MM.1S (cell line): ENCODE measurements at regions not wholly inside any gene's neighbourhood (a gene's known extent, or its start where the extent isn't known, plus 50 kb on each side); places are given as distances from the start of the nearest gene placed in this dataset.

Experiments
- DNase-seq: peaks from one replicate; pipeline ENCODE4 v3.0.0-alpha.2; 2015
- H2AFZ ChIP-seq: fragments of 300-600 bp; sonication (generic); 2 replicates; pipeline ENCODE4 v1.6.0; 2016; ENCODE audit warnings: antibody characterized with exemption, low read length
- H3F3A ChIP-seq: fragments of 300-600 bp; sonication (generic); 2 replicates; pipeline ENCODE4 v1.6.1; 2016; ENCODE audit warnings: mild to moderate bottlenecking, antibody characterized with exemption, low read length, moderate library complexity, mixed read lengths; ENCODE audit not compliant: insufficient read depth
- H3K27ac ChIP-seq: fragments of 300-600 bp; sonication (generic); 2 replicates; pipeline ENCODE4 v1.5.1; 2016; ENCODE audit warnings: mild to moderate bottlenecking, low read length
- H3K27me3 ChIP-seq: fragments of 300-600 bp; sonication (generic); replicated peaks from 2 replicates; pipeline ENCODE4 v1.6.0; 2016; ENCODE audit warnings: low read length; ENCODE audit not compliant: insufficient read depth
- H3K36me3 ChIP-seq: fragments of 300-600 bp; sonication (generic); replicated peaks from 2 replicates; pipeline ENCODE4 v1.6.1; 2016; ENCODE audit warnings: mild to moderate bottlenecking, low read length, mixed read lengths; ENCODE audit not compliant: insufficient read depth
- H3K4me1 ChIP-seq: fragments of 300-600 bp; sonication (generic); 2 replicates; pipeline ENCODE4 v1.6.1; 2016; ENCODE audit warnings: low read length, mixed read lengths
- H3K4me2 ChIP-seq: fragments of 300-600 bp; sonication (generic); 2 replicates; pipeline ENCODE4 v1.6.0; 2016; ENCODE audit warnings: low read depth, low read length
- H3K4me3 ChIP-seq: fragments of 300-600 bp; sonication (generic); 2 replicates; pipeline ENCODE4 v1.5.1; 2016; ENCODE audit warnings: low read length, mixed read lengths
- H3K79me2 ChIP-seq: fragments of 300-600 bp; sonication (generic); 2 replicates; pipeline ENCODE4 v1.6.1; 2016; ENCODE audit warnings: mixed run types, low read length, mixed read lengths
- H3K9ac ChIP-seq: fragments of 300-600 bp; sonication (generic); 2 replicates; pipeline ENCODE4 v1.6.1; 2016; ENCODE audit warnings: low read length, mixed read lengths
- H3K9me2 ChIP-seq: fragments of 300-600 bp; sonication (generic); replicated peaks from 2 replicates; pipeline ENCODE4 v1.6.1; 2016; ENCODE audit warnings: mild to moderate bottlenecking, low read length, mixed read lengths; ENCODE audit not compliant: insufficient read depth
- H3K9me3 ChIP-seq: fragments of 300-600 bp; sonication (generic); replicated peaks from 2 replicates; pipeline ENCODE4 v1.6.1; 2016; ENCODE audit warnings: mild to moderate bottlenecking, low read length, mixed read lengths; ENCODE audit not compliant: insufficient read depth
- H4K20me1 ChIP-seq: fragments of 300-600 bp; sonication (generic); 2 replicates; pipeline ENCODE4 v1.6.1; 2016; ENCODE audit warnings: mild to moderate bottlenecking, low read length, moderate library complexity, mixed read lengths; ENCODE audit not compliant: insufficient read depth
- EZH2 ChIP-seq: fragments of 300-600 bp; sonication (generic); optimal IDR thresholded peaks from 2 replicates; pipeline ENCODE3; 2017; ENCODE audit warnings: low read depth, mild to moderate bottlenecking, antibody characterized with exemption, low read length, mixed read lengths
- EZH2phosphoT487 ChIP-seq: fragments of 300-600 bp; sonication (generic); IDR thresholded peaks from 2 replicates; pipeline ENCODE4 v1.6.1; 2018; ENCODE audit warnings: antibody characterized with exemption, low read length
- TF ChIP-seq, protein P1 (sequence below): fragments of 300-600 bp; sonication (generic); IDR thresholded peaks from 2 replicates; pipeline ENCODE4 v1.5.1; 2016; ENCODE audit warnings: antibody characterized with exemption, low read length, mixed read lengths

- H3K4me3 ChIP-seq, result no peak overlapping the region
- no peaks in the 10 kb centered on the region for H3K79me2 ChIP-seq
- no peak overlapping the region for H2AFZ ChIP-seq
- no peaks in the 10 kb centered on the region for H3K27me3 ChIP-seq
- H3K36me3 ChIP-seq, result no peaks in the 10 kb centered on the region
- no peaks in the 10 kb centered on the region for H3F3A ChIP-seq
- H3K27ac ChIP-seq, result no peak overlapping the region
- no peaks in the 10 kb centered on the region for H3K9me3 ChIP-seq
- H3K4me1 ChIP-seq, result no peaks in the 10 kb centered on the region
- DNase-seq, result no peak
- H4K20me1 ChIP-seq, result no peaks in the 10 kb centered on the region
- TF ChIP-seq, protein P1, sequence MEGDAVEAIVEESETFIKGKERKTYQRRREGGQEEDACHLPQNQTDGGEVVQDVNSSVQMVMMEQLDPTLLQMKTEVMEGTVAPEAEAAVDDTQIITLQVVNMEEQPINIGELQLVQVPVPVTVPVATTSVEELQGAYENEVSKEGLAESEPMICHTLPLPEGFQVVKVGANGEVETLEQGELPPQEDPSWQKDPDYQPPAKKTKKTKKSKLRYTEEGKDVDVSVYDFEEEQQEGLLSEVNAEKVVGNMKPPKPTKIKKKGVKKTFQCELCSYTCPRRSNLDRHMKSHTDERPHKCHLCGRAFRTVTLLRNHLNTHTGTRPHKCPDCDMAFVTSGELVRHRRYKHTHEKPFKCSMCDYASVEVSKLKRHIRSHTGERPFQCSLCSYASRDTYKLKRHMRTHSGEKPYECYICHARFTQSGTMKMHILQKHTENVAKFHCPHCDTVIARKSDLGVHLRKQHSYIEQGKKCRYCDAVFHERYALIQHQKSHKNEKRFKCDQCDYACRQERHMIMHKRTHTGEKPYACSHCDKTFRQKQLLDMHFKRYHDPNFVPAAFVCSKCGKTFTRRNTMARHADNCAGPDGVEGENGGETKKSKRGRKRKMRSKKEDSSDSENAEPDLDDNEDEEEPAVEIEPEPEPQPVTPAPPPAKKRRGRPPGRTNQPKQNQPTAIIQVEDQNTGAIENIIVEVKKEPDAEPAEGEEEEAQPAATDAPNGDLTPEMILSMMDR, result no peak
- TF ChIP-seq EZH2phosphoT487 (no peak), EZH2 (no peak)
- H3K4me2 ChIP-seq, result no peak overlapping the region
- H3K9ac ChIP-seq, result no peak overlapping the region
- H3K9me2 ChIP-seq, result no peaks in the 10 kb centered on the region
Measured at GRCh38 chr3:18656866-18657265, 231.7 kb upstream of the SATB1 start.

GRCh38 chr3:18656410-18656809, 231.3 kb upstream of the SATB1 start:
- no peak for DNase-seq
- Histone ChIP-seq H3K36me3 (no peaks in the 10 kb centered on the region), H3K9me3 (no peaks in the 10 kb centered on the region), H3K79me2 (no peaks in the 10 kb centered on the region), H3F3A (no peaks in the 10 kb centered on the region), H3K27me3 (no peaks in the 10 kb centered on the region), H3K27ac (no peak overlapping the region), H3K9me2 (no peaks in the 10 kb centered on the region), H3K4me3 (no peak overlapping the region), H4K20me1 (no peaks in the 10 kb centered on the region), H3K9ac (no peak overlapping the region), H2AFZ (no peak overlapping the region), H3K4me1 (no peaks in the 10 kb centered on the region), H3K4me2 (no peak overlapping the region)
- TF ChIP-seq EZH2phosphoT487, result no peak
- TF ChIP-seq, protein P1, result no peak

DNA sequence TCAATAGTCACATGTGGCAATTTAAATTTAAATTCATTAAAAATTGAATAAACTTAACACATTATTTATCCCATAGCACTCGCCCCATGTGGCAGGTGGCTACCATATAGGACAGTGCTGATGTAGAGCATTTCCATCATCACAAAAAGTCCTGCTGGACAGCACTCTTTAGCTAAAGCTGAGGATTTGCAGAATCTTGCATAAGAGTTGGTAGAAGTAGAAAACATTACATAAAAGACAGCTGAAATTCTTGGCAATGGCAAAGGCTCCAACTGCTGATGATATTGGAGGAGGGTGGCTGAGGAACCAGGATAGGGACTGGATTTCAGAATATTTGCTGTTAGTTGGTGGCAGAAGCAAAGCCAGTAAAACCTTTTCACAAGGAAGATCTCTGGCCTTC, 230.7 kb upstream of the SATB1 start:
- TF ChIP-seq EZH2phosphoT487 (no peak), EZH2 (no peak)
- TF ChIP-seq, protein P1, result no peak
- no peaks in the 10 kb centered on the region for H3K36me3 ChIP-seq
- no peaks in the 10 kb centered on the region for H3K4me1 ChIP-seq
- H3K9me3 ChIP-seq, result no peaks in the 10 kb centered on the region
- H3K79me2 ChIP-seq, result no peaks in the 10 kb centered on the region
- H2AFZ ChIP-seq, result no peak overlapping the region
- H3F3A ChIP-seq, result no peaks in the 10 kb centered on the region
- no peak overlapping the region for H3K9ac ChIP-seq
- no peak overlapping the region for H3K4me2 ChIP-seq
- DNase-seq, result no peak
- H3K9me2 ChIP-seq, result no peaks in the 10 kb centered on the region
- no peak overlapping the region for H3K27ac ChIP-seq
- no peaks in the 10 kb centered on the region for H4K20me1 ChIP-seq
- H3K27me3 ChIP-seq, result no peaks in the 10 kb centered on the region
- H3K4me3 ChIP-seq, result no peak overlapping the region

DNA sequence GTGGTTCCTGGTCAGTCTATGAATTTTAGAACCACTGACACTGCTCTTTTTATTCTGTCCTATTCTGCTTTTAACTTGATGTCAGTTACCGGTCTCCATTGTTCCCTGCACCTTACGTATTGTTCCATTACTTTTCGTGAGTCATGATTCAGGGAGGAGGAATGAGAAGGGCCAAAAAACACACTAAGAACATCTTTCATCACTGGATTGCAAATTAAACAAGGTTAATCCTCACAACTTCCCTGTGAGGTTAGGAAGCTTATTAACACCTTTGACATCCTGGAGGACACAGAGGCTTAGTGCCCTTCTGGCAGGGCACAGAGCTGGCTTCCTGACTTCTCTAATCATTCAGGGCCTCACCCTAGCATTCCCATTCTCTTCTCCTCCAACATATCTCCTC, 227.6 kb upstream of the SATB1 start:
- Histone ChIP-seq H3K79me2 (no peaks in the 10 kb centered on the region), H3K9me3 (no peaks in the 10 kb centered on the region), H3K27ac (no peak overlapping the region), H3K9ac (no peak overlapping the region), H2AFZ (no peak overlapping the region), H3K9me2 (no peaks in the 10 kb centered on the region), H4K20me1 (no peaks in the 10 kb centered on the region), H3K36me3 (no peaks in the 10 kb centered on the region), H3K27me3 (no peaks in the 10 kb centered on the region), H3K4me1 (no peaks in the 10 kb centered on the region), H3K4me3 (no peak overlapping the region), H3K4me2 (no peak overlapping the region), H3F3A (no peaks in the 10 kb centered on the region)
- TF ChIP-seq, protein P1, result no peak
- no peak for TF ChIP-seq EZH2phosphoT487
- TF ChIP-seq EZH2, result no peak
- no peak for DNase-seq
